ENCODE measurements at regions not wholly inside any gene's neighbourhood (a gene's known extent, or its start where the extent isn't known, plus 50 kb on each side); places are given as distances from the start of the nearest gene placed in this dataset.
A peak's percentile ranks its signal among the peaks of the same experiment; 100 is the strongest.

DNA sequence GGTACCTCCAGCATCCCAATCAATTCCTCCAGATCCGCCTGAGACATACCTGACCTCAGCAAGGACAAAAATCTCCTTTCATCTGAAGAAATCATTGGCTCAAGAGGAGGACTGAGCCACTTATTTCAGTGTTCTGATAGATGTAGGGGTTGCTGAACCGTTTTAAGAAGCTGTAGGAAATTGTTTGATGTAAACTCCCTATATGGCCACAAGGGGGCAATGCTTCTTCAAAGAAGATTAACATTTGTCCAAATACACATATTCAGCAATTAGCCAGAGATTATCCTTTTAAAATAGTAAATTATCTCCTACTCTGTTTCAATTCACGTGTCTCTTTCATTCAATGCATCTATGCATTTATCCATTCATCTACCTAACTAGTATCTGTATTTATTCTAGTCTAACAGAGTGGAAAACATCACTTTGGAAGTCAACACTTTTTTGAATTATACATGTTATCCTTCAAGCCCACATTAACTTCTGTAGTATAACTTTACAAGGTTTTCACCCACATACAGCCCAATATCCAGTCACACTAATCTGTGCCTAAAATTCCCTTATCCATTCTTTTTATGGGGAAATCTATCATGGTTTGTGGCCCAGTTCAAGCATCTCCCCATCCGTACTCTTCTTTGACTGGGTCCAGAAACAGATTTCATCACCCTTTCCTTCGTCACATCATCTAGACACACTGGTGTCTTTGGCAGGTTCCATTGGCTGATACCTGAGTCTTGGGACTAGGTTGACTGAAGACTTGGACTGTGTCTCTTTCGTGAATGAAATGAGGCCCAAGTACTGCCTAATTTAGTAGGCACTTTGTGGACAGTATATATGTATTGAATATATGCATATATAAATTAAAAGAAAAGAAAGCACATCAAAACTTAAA lies 411.0 kb upstream of the OR4E1 start:
- Histone ChIP-seq H2AFZ (ENCODE audit: low read length) (no peak overlapping the region), H3K9me2 (replicated peaks; ENCODE audit: low read length) (no peaks in the 10 kb centered on the region), H3K4me2 (ENCODE audit: low read length) (no peak overlapping the region), H3F3A (ENCODE audit: low read length, unreplicated experiment) (no peaks in the 10 kb centered on the region), H3K36me3 (ENCODE audit: low read depth, low read length) (no peaks in the 10 kb centered on the region), H3K27me3 (ENCODE audit: low read length) (peaks cover 26% of the 10 kb centered on the region), H3K9ac (ENCODE audit: low read length) (no peak overlapping the region), H3K9me3 (ENCODE audit: low read length) (no peaks in the 10 kb centered on the region), H3K79me2 (ENCODE audit: low read length) (no peaks in the 10 kb centered on the region), H3K4me1 (ENCODE audit: insufficient read depth, low read length) (peaks cover 13% of the 10 kb centered on the region), H3K4me3 (ENCODE audit: low read length) (no peak overlapping the region), H4K20me1 (ENCODE audit: low read length) (no peaks in the 10 kb centered on the region), H3K27ac (ENCODE audit: low read length) (no peak overlapping the region)
- ATAC-seq (peak; percentile 53; the same call in 1 of the 2 replicates), DNase-seq (peak; percentile 81)
- intact Hi-C loops (cut with micrococcal nuclease) = loop anchor here (1.0 to 10.0 kb wide), 2 partner anchors 16 to 170 kb away; no protein-coding TSS in a partner anchor
- TF ChIP-seq EZH2phosphoT487 (IDR thresholded peaks at IDR 0.05; ENCODE audit: borderline replicate concordance, low read length) = no peak
- no peak for TF ChIP-seq EZH2 (IDR thresholded peaks at IDR 0.05; ENCODE audit: low read length, unreplicated experiment)
- TF ChIP-seq, protein P1, sequence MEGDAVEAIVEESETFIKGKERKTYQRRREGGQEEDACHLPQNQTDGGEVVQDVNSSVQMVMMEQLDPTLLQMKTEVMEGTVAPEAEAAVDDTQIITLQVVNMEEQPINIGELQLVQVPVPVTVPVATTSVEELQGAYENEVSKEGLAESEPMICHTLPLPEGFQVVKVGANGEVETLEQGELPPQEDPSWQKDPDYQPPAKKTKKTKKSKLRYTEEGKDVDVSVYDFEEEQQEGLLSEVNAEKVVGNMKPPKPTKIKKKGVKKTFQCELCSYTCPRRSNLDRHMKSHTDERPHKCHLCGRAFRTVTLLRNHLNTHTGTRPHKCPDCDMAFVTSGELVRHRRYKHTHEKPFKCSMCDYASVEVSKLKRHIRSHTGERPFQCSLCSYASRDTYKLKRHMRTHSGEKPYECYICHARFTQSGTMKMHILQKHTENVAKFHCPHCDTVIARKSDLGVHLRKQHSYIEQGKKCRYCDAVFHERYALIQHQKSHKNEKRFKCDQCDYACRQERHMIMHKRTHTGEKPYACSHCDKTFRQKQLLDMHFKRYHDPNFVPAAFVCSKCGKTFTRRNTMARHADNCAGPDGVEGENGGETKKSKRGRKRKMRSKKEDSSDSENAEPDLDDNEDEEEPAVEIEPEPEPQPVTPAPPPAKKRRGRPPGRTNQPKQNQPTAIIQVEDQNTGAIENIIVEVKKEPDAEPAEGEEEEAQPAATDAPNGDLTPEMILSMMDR (conservative IDR thresholded peaks at IDR 0.05; ENCODE audit: low read depth, low read length) = peak; percentile 83
- ChIA-PET CTCF (interaction anchor here (0.6 to 1.5 kb wide), 2 partner anchors 16 to 17 kb away, joined by 3 to 31 read pairs; no protein-coding TSS in a partner anchor), POLR2A (ENCODE audit: unreplicated experiment) (no interaction called here)
- no TSS peak for BruUV-seq (replicated peaks)

DNA sequence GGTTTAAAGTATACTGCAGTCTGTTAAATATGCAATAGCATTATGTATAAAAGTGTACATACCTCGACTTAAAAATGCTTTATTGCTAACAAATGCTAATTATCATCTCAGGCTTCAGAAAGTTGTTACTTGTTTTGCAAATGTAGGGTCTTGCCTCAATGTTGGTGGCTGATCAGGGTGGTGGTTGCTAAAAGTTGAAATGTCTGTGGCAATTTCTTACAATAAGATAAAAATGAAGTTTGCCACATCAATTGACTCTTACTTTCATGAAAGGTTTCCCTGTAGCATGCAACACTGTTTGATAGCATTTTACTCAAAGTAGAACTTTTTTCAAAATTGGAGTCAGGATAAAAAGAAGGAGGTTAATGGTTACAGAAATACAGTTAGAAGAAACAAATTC lies 407.7 kb upstream of the OR4E1 start:
- ChIA-PET POLR2A (ENCODE audit: unreplicated experiment) (no interaction called here), CTCF (no interaction called here)
- Histone ChIP-seq H3K27ac (ENCODE audit: low read length) (no peak overlapping the region), H3K4me2 (ENCODE audit: low read length) (no peak overlapping the region), H3K4me3 (ENCODE audit: low read length) (no peak overlapping the region), H3K9me3 (ENCODE audit: low read length) (no peaks in the 10 kb centered on the region), H3K79me2 (ENCODE audit: low read length) (no peaks in the 10 kb centered on the region), H3K9me2 (replicated peaks; ENCODE audit: low read length) (no peaks in the 10 kb centered on the region), H3K9ac (ENCODE audit: low read length) (no peak overlapping the region), H3K36me3 (ENCODE audit: low read depth, low read length) (no peaks in the 10 kb centered on the region), H3K4me1 (ENCODE audit: insufficient read depth, low read length) (no peaks in the 10 kb centered on the region), H3F3A (ENCODE audit: low read length, unreplicated experiment) (no peaks in the 10 kb centered on the region), H3K27me3 (ENCODE audit: low read length) (peaks cover 42% of the 10 kb centered on the region), H4K20me1 (ENCODE audit: low read length) (no peaks in the 10 kb centered on the region), H2AFZ (ENCODE audit: low read length) (no peak overlapping the region)
- TF ChIP-seq, protein P1 (conservative IDR thresholded peaks at IDR 0.05; ENCODE audit: low read depth, low read length) = no peak
- TF ChIP-seq EZH2 (IDR thresholded peaks at IDR 0.05; ENCODE audit: low read length, unreplicated experiment) (no peak), EZH2phosphoT487 (IDR thresholded peaks at IDR 0.05; ENCODE audit: borderline replicate concordance, low read length) (no peak)
- DNase-seq (no peak), ATAC-seq (no peak)
- intact Hi-C loops (cut with micrococcal nuclease) = loop anchor here (10.0 kb wide), 1 partner anchor 167 kb away; no protein-coding TSS in a partner anchor
- no TSS peak for BruUV-seq (replicated peaks)

DNA sequence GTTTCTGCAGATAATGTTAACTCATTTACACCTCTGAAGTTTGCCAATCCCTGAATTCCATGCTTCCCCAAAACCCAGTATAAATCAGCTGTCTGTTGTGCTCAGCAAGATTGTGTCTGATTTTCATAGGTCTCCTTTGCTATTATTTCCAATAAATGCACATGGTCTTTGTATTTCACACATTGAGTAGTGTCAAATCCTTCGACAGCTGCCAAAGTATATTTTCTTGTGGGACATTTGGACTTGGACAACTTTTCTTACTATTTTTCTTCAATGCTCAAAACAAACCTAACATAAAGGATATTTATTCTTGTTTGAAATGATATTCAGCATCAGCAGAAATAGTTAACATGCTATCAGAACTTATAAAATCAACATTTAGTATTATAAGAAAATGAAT lies 406.1 kb upstream of the OR4E1 start:
- intact Hi-C loops (cut with micrococcal nuclease) = loop anchor here (10.0 kb wide), 1 partner anchor 165 kb away; no protein-coding TSS in a partner anchor
- no peak overlapping the region for H2AFZ ChIP-seq (ENCODE audit: low read length)
- H3K27me3 ChIP-seq (ENCODE audit: low read length) = peaks cover 50% of the 10 kb centered on the region
- H3F3A ChIP-seq (ENCODE audit: low read length, unreplicated experiment) = no peaks in the 10 kb centered on the region
- no peak overlapping the region for H3K27ac ChIP-seq (ENCODE audit: low read length)
- no TSS peak for BruUV-seq (replicated peaks)
- no peaks in the 10 kb centered on the region for H3K9me2 ChIP-seq (replicated peaks; ENCODE audit: low read length)
- H3K4me1 ChIP-seq (ENCODE audit: insufficient read depth, low read length) = no peaks in the 10 kb centered on the region
- DNase-seq (no peak), ATAC-seq (no peak)
- POLR2A ChIA-PET (ENCODE audit: unreplicated experiment) = no interaction called here
- H3K4me3 ChIP-seq (ENCODE audit: low read length) = no peak overlapping the region
- TF ChIP-seq EZH2phosphoT487 (IDR thresholded peaks at IDR 0.05; ENCODE audit: borderline replicate concordance, low read length) = no peak
- no peak for TF ChIP-seq EZH2 (IDR thresholded peaks at IDR 0.05; ENCODE audit: low read length, unreplicated experiment)
- TF ChIP-seq, protein P1 (conservative IDR thresholded peaks at IDR 0.05; ENCODE audit: low read depth, low read length) = no peak
- no peaks in the 10 kb centered on the region for H3K9me3 ChIP-seq (ENCODE audit: low read length)
- CTCF ChIA-PET = no interaction called here
- no peak overlapping the region for H3K4me2 ChIP-seq (ENCODE audit: low read length)
- no peaks in the 10 kb centered on the region for H4K20me1 ChIP-seq (ENCODE audit: low read length)
- no peaks in the 10 kb centered on the region for H3K79me2 ChIP-seq (ENCODE audit: low read length)
- H3K9ac ChIP-seq (ENCODE audit: low read length) = no peak overlapping the region
- no peaks in the 10 kb centered on the region for H3K36me3 ChIP-seq (ENCODE audit: low read depth, low read length)
